ENCODE measurements at regions not wholly inside any gene's neighbourhood (a gene's known extent, or its start where the extent isn't known, plus 50 kb on each side); places are given as distances from the start of the nearest gene placed in this dataset.

DNA sequence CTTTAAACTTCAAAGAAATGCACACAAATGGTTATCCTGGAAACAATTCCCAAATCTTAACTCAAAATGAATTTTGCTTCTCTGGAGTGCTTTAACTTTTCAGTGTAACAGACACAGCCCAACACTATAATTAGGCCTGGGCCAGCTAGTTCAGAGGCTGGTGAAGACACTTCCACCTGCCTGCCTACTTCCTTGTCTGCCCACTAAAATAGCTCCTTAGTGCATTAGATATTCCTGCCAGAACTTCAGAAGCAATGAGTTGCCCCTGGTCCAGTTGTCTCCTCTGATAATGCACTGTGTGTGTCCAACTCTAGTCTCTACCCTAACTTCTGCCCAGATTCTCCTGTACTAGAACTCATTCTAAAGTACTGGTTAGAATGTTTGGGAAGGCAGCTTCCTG is 150.9 kb upstream of the PRSS58 start:
- TF ChIP-seq EP300 (IDR thresholded peaks at IDR 0.05) (no peak), CTCF (IDR thresholded peaks at IDR 0.05) (no peak), POLR2A (IDR thresholded peaks at IDR 0.05) (no peak), POLR2AphosphoS5 (IDR thresholded peaks at IDR 0.05) (no peak)
